Smooth muscle cell (in vitro differentiated cells): ENCODE measurements at regions not wholly inside any gene's neighbourhood (a gene's known extent, or its start where the extent isn't known, plus 50 kb on each side); places are given as distances from the start of the nearest gene placed in this dataset.

Source experiments
- DNase-seq: peaks from one replicate; lab custom pipeline; 2025; ENCODE audit not compliant: unreplicated experiment; lab: John Stamatoyannopoulos, UW
- H2AFZ ChIP-seq: fragments of 200-600 bp; sonication (generic); 2 replicates; pipeline ENCODE4 v1.6.0; 2016; ENCODE audit warnings: antibody characterized with exemption, low read depth, mild to moderate bottlenecking
- H3F3A ChIP-seq: fragments of 200-600 bp; sonication (generic); 2 replicates; pipeline ENCODE4 v1.6.0; 2017; ENCODE audit warnings: antibody characterized with exemption, low read depth
- H3K27ac ChIP-seq: fragments of 200-600 bp; sonication (generic); 2 replicates; pipeline ENCODE4 v1.5.1; 2016; ENCODE audit warnings: low read depth, mild to moderate bottlenecking
- H3K27me3 ChIP-seq: fragments of 200-600 bp; sonication (generic); 2 replicates; pipeline ENCODE4 v1.6.1; 2016; ENCODE audit warnings: low read depth, mild to moderate bottlenecking
- H3K36me3 ChIP-seq: fragments of 200-600 bp; sonication (generic); 2 replicates; pipeline ENCODE4 v1.5.1; 2016; ENCODE audit warnings: low read depth
- H3K4me1 ChIP-seq: fragments of 200-600 bp; sonication (generic); 2 replicates; pipeline ENCODE4 v1.5.1; 2016; ENCODE audit warnings: low read depth
- H3K4me2 ChIP-seq: fragments of 200-600 bp; sonication (generic); 2 replicates; pipeline ENCODE4 v1.6.0; 2016; ENCODE audit warnings: mild to moderate bottlenecking
- H3K4me3 ChIP-seq: fragments of 200-600 bp; sonication (generic); 2 replicates; pipeline ENCODE4 v1.5.1; 2016; ENCODE audit warnings: mild to moderate bottlenecking
- H3K79me2 ChIP-seq: fragments of 200-600 bp; sonication (generic); 2 replicates; pipeline ENCODE4 v1.6.0; 2016; ENCODE audit warnings: low read depth, mild to moderate bottlenecking
- H3K9ac ChIP-seq: fragments of 200-600 bp; sonication (generic); 2 replicates; pipeline ENCODE4 v1.6.0; 2016; ENCODE audit warnings: low read depth
- H3K9me3 ChIP-seq: fragments of 200-600 bp; sonication (generic); replicated peaks from 2 replicates; pipeline ENCODE4 v1.5.1; 2016; ENCODE audit warnings: low read depth
- H4K20me1 ChIP-seq: fragments of 200-600 bp; sonication (generic); 2 replicates; pipeline ENCODE4 v1.6.0; 2016; ENCODE audit warnings: low read depth
- WGBS: methylation state at CpG from one replicate; pipeline ENCODE4 v1.1.7; 2016; ENCODE audit warnings: low lambda C conversion rate; 5-methylcytosine and 5-hydroxymethylcytosine counted together
- TF ChIP-seq, protein P1 (sequence below): fragments of 200-600 bp; sonication (generic); IDR thresholded peaks from 2 replicates; pipeline ENCODE4 v1.5.1; 2017; ENCODE audit warnings: borderline replicate concordance, mild to moderate bottlenecking, antibody characterized with exemption; ENCODE audit not compliant: insufficient read depth, poor library complexity, severe bottlenecking

DNA sequence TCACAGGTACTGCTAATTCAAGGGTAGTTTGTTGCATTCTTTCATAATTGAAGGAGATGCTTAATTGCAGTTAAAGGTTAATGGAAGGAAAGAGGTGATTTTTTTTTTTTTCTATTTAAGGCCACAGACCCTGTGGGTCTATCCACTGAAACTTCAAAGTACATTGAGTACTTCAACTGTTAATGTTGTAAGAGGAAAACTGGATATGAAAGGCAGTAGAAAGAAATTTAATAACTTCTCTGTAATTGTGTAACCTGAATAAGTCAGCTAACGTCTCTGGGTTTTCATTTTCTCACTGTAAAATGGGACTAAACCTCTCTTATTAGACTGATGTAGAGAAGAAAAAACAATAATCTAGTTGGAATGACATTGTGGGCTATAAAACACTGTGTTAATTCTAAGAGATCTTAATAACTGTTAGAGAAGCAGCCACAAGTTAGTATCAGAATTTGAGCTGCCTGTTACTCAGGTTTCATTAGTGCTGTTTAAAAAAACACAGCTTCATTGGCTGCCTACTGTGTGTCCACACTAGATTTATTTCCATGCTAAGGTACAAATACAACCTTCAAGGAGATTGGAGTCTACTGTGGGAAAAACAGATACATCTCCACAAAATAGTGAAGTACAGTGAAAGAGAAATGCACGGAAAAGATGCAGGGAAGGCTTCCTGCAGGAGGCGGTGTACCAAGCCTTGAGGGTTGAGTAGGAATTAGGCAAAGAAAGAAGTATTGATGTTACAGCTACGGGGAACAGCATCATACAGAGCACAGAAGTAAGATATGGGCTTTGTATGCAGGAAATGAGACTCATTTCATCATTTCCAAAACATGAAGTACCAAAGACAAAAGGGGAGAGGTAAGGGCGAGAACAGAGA is 483.6 kb downstream of the TAFA4 start:
- Histone ChIP-seq H3K4me2 (no peak overlapping the region), H3K27me3 (no peaks in the 10 kb centered on the region), H3K36me3 (no peaks in the 10 kb centered on the region), H4K20me1 (no peaks in the 10 kb centered on the region), H3K9ac (no peak overlapping the region), H3K4me3 (no peak overlapping the region), H3F3A (no peaks in the 10 kb centered on the region), H2AFZ (no peak overlapping the region), H3K4me1 (no peaks in the 10 kb centered on the region), H3K27ac (no peak overlapping the region), H3K9me3 (no peaks in the 10 kb centered on the region), H3K79me2 (no peaks in the 10 kb centered on the region)
- TF ChIP-seq, protein P1, sequence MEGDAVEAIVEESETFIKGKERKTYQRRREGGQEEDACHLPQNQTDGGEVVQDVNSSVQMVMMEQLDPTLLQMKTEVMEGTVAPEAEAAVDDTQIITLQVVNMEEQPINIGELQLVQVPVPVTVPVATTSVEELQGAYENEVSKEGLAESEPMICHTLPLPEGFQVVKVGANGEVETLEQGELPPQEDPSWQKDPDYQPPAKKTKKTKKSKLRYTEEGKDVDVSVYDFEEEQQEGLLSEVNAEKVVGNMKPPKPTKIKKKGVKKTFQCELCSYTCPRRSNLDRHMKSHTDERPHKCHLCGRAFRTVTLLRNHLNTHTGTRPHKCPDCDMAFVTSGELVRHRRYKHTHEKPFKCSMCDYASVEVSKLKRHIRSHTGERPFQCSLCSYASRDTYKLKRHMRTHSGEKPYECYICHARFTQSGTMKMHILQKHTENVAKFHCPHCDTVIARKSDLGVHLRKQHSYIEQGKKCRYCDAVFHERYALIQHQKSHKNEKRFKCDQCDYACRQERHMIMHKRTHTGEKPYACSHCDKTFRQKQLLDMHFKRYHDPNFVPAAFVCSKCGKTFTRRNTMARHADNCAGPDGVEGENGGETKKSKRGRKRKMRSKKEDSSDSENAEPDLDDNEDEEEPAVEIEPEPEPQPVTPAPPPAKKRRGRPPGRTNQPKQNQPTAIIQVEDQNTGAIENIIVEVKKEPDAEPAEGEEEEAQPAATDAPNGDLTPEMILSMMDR = no peak
- no peak for DNase-seq
- 90% methylated on average over 5 of the region's 5 CpGs for WGBS

- H3K4me1 ChIP-seq = no peaks in the 10 kb centered on the region
- H3K9ac ChIP-seq = no peak overlapping the region
- no peaks in the 10 kb centered on the region for H3K27me3 ChIP-seq
- no peak overlapping the region for H3K27ac ChIP-seq
- H3K36me3 ChIP-seq = no peaks in the 10 kb centered on the region
- H3K4me3 ChIP-seq = no peak overlapping the region
- TF ChIP-seq, protein P1 = no peak
- no peaks in the 10 kb centered on the region for H3K9me3 ChIP-seq
- no peaks in the 10 kb centered on the region for H3F3A ChIP-seq
- DNase-seq = no peak
- H3K4me2 ChIP-seq = no peak overlapping the region
- no peaks in the 10 kb centered on the region for H3K79me2 ChIP-seq
- peak overlapping the region; percentile 47 for H2AFZ ChIP-seq
- no peaks in the 10 kb centered on the region for H4K20me1 ChIP-seq
Measured at GRCh38 chr3:68447885-68448284, 484.5 kb downstream of the TAFA4 start.

GRCh38 chr3:68441054-68441453 is 491.3 kb downstream of the TAFA4 start:
- Histone ChIP-seq H3K79me2 (no peaks in the 10 kb centered on the region), H3K27ac (no peak overlapping the region), H3K36me3 (no peaks in the 10 kb centered on the region), H2AFZ (no peak overlapping the region), H3K27me3 (no peaks in the 10 kb centered on the region), H3F3A (no peaks in the 10 kb centered on the region), H3K9me3 (no peaks in the 10 kb centered on the region), H3K4me2 (no peak overlapping the region), H4K20me1 (no peaks in the 10 kb centered on the region), H3K4me1 (no peaks in the 10 kb centered on the region), H3K4me3 (no peak overlapping the region), H3K9ac (no peak overlapping the region)
- TF ChIP-seq, protein P1 = no peak
- WGBS = 100% methylated on average over 1 of the region's 1 CpG
- no peak for DNase-seq
